GM18498 (cell line): ENCODE measurements at regions not wholly inside any gene's neighbourhood (a gene's known extent, or its start where the extent isn't known, plus 50 kb on each side); places are given as distances from the start of the nearest gene placed in this dataset.
"Not testable (repeated sequence)": the region's sequence is repeated elsewhere in the genome, so short reads cannot be mapped to it uniquely, and the experiment has no call there.

Experiments used
- ATAC-seq: cut with Tn5 transposase; IDR thresholded peaks from one replicate; pipeline ENCODE4 v1.9.1; 2021; ENCODE audit warnings: mild to moderate bottlenecking, moderate library complexity; ENCODE audit not compliant: unreplicated experiment

GRCh38 chr15:93748710-93749109, 482.7 kb upstream of the MCTP2 start:
- no peak for ATAC-seq

DNA sequence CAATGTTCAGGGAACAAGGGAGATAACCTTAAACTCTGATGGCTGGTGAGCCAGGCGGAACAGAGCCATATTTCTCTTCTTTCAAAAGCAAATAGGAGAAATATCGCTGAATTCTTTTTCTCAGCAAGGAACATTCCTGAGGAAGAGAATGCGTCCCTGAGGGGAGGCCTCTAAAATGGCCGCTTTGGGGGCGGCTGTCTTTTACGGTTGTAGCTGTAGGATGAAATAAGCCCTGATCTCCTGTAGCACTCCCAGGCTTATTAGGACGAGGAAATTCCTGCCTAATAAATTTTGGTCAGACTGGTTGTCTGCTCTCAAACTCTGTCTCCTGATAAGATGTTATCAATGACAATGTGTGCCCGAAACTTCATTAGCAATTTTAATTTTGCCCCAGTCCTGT, 496.4 kb upstream of the MCTP2 start:
- ATAC-seq = not testable (repeated sequence)

DNA sequence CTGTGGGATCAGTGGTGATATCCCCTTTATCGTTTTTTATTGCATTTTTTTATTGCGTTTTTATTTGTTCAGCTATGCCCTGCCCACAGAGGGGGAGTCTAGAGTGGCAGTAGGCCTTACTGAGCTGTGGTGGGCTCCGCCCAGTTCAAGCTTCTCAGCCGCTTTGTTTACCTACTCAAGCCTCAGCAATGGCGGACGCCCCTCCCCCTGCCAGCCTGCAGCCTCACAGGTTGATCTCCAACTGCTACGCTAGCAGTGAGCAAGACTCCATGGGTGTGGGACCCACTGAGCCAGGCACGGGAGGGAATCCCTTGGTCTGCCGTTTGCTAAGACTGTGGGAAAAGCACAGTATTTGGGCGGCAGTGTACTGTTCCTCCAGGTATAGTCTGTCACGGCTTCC, 500.6 kb upstream of the MCTP2 start:
- ATAC-seq = no peak

GRCh38 chr15:93722165-93722564, 509.2 kb upstream of the MCTP2 start:
- ATAC-seq = no peak

DNA sequence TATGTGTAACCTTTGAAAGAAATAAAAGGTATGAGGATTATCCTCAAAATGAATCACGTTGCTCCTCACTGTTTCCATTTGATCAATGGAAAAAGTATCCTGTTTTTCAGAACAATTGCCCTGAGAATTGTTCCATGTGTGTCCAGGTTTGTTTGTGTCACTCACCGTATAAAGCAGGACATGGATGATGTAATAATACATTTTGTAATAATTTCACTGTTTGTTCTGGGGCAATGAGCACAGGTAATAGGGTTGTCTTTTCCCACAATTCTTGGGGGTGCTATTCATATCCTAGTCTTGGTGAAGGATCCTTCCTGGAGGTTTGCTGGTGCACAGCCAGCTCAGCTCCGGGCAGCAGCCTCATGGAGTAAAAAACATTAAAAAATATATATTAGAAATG, 510.8 kb upstream of the MCTP2 start:
- ATAC-seq = no peak

DNA sequence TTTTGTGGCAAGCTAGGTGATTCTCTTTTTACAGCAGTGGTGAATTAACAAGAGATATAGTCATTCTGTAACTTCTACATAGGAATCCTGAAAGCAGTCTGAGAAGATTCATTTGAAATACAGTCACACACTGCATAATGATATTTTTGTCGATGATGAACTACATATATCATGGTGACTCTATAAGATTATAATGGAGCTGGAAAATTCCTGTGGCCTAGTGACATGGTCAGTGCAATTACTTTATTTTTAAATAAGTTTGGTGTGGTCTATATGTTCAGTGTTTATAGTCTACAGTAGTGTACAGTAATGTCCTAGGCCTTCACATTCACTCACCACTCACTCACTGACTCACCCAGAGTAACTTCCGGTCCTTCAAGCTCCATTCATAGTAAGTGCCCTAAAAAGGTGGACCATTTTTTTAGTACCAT, 511.4 kb upstream of the MCTP2 start:
- no peak for ATAC-seq

- no peak for ATAC-seq
These were observed 514.6 kb upstream of the MCTP2 start for GRCh38 chr15:93716615-93717231.

GRCh38 chr15:93709708-93710107, 521.7 kb upstream of the MCTP2 start:
- no peak for ATAC-seq

- ATAC-seq = no peak
These were observed 522.5 kb upstream of the MCTP2 start for GRCh38 chr15:93708724-93709445.

DNA sequence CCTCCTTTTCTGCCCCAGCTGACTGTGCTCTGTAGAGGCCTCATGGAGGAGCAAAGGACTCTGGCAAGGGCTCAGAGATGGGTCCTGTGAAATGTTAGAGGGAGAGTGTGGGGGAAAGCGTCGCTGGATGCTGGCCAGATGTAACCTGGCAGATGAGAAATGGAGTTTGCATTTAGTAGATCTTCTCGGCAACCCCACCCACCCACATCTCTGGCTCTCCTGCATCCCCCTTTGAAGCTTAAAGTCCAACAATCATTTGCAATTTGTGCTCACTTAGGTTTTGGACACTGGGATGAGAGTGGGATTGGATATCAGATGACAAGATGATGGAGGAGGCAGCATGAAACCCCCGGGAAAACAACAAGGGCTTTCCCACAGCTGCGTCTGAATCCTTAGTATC, 523.6 kb upstream of the MCTP2 start:
- no peak for ATAC-seq

DNA sequence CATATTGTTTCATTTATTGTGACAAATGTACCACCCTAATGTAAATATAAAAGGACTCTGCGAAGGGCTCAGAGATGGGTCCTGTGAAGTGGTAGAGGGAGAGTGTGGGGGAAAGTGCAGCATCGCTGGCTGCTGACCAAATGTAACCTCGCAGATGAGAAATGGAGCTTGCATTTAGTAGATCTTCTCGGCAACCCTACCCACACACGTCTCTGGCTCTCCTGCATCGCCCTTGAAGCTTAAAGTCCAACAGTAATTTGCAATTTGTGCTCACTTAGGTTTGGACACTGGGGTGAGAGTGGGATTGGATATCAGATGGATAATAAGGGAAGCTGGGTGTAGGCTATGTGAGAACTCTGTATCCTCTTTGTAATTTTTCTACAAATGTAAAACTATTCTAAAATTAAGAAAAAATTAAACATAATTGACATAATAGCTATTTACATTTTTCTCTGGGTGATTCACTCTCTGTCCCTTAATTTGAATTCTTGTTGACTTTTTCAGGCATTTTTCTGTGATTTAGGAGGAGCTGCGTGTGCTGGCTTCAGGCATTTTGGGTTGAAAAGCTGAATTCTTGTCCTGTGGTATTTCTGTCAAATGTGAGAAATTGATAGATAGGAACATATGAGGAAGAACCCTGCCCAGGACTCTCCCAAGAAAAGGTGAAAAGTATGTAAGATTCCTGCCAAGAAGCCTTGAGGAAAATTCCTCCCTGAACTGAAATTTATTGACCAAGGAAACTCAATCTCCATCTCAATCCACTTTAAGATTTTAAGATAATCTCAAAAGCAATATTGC, 524.7 kb upstream of the MCTP2 start:
- no peak for ATAC-seq

GRCh38 chr15:93705753-93706455, 525.5 kb upstream of the MCTP2 start:
- ATAC-seq = no peak

DNA sequence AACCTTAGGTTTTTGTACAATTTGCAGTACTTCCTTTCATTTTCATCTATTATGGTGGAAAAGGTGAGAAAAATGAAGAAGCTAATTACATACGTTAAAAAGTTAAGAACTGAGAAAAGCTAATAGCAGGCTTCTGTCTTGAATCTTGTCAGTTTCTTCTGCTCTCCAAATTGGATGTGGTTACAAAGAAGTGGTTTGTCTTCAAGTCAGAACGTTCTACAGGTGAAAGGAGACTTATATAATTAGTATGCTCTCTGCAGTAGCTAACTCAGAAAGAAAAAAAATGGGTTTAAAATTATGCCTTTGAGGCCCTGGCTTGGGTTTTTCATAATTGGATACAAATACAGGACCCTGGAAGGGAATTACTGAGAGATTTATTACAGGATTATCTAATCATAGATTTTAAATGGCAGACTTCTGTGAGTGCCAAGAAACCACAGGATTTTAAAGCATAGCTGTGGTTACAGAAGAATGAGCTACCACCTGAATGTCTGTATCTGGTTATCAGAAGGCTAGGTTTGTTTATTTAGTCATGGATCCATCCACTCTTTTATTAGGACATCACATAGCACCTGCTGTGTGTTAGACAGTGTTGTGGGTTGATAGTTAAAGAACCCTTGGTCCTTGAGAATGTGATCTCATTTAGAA, 528.1 kb upstream of the MCTP2 start:
- no peak for ATAC-seq

DNA sequence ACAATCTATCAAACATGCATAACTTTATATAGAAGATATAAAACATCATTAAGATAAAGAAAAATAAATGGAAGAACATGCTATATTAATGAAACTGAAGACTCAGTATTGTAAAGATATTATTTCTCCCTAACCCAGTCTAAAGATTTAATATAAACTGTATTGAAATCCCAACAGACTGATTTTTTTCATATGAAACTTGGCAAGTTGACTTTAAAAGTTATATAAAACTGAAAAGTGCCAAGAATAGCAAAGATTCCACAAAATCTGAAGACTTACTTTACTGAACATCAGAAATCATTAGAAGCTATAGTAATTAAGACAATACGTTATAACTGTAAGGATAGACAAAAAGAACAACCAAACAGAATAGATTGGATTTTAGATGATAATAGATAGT, 531.3 kb upstream of the MCTP2 start:
- no peak for ATAC-seq

- no peak for ATAC-seq
These were observed 537.3 kb upstream of the MCTP2 start for GRCh38 chr15:93694033-93694432.

GRCh38 chr15:93683651-93684050, 547.7 kb upstream of the MCTP2 start:
- ATAC-seq = no peak

GRCh38 chr15:93671387-93671943, 559.9 kb upstream of the MCTP2 start:
- no peak for ATAC-seq

- ATAC-seq = no peak
These were observed 560.4 kb upstream of the MCTP2 start for GRCh38 chr15:93670931-93671330.

GRCh38 chr15:93664213-93664956, 567.0 kb upstream of the MCTP2 start:
- no peak for ATAC-seq
